B cell (primary cell): ENCODE measurements at regions not wholly inside any gene's neighbourhood (a gene's known extent, or its start where the extent isn't known, plus 50 kb on each side); places are given as distances from the start of the nearest gene placed in this dataset.

ENCODE experiments used
- ATAC-seq: fragments of 200-7000 bp; cut with Tn5 transposase; one replicate; pipeline ENCODE4 v1.10.0; 2021; ENCODE audit warnings: low read depth, mild to moderate bottlenecking, moderate number of reproducible peaks, moderate library complexity
- CTCF ChIA-PET: fragments of 350-600 bp; sonication (Branson Sonifier 250); formaldehyde crosslinking; loops from one replicate; lab custom pipeline; 2021; ENCODE audit warnings: antibody characterized with exemption, inconsistent platforms; lab: Charles Lee
- POLR2A ChIA-PET: fragments of 350-600 bp; sonication (Branson Sonifier 250); formaldehyde crosslinking; loops from one replicate; lab custom pipeline; 2021; ENCODE audit warnings: antibody characterized with exemption; lab: Charles Lee
- DNase-seq: peaks from one replicate; pipeline ENCODE4 v3.0.0; 2013
- H2AFZ ChIP-seq: 2 replicates; pipeline ENCODE4 v1.6.1; 2012; ENCODE audit warnings: mild to moderate bottlenecking, low read depth, low read length; ENCODE audit not compliant: insufficient read depth, poor library complexity, severe bottlenecking
- H3K27ac ChIP-seq, 2 donors: 1 replicate in 1 of 2; 2 replicates in 1 of 2; pipeline ENCODE4 v1.5.1; 2012 to 2013; ENCODE audit warnings: low read length in 2 of 2, mild to moderate bottlenecking in 2 of 2, moderate library complexity in 1 of 2
- H3K27me3 ChIP-seq, 4 experiments: fragments of 200-600 bp in 1 of 4; sonication (generic) in 1 of 4; replicated peaks in 1 of 4; 1 replicate in 2 of 4; 2 replicates in 2 of 4; pipeline versions ENCODE4 v1.6.1 to v1.7.0; 2013 to 2016; ENCODE audit warnings: low read length in 3 of 4, mild to moderate bottlenecking in 2 of 4, mixed read lengths in 1 of 4, moderate library complexity in 1 of 4; ENCODE audit not compliant: insufficient read depth in 4 of 4, control insufficient read depth in 3 of 4; ENCODE audit errors: control extremely low read depth in 1 of 4
- H3K36me3 ChIP-seq, 2 experiments: replicated peaks in 1 of 2; 1 replicate in 1 of 2; 2 replicates in 1 of 2; pipeline versions ENCODE4 v1.6.1 to v1.7.1; 2013; ENCODE audit warnings: low read length in 1 of 2; ENCODE audit not compliant: insufficient read depth in 2 of 2, control insufficient read depth in 1 of 2; ENCODE audit errors: control extremely low read depth in 1 of 2, extremely low read depth in 1 of 2
- H3K4me1 ChIP-seq, 2 donors: fragments of 200-600 bp in 1 of 2; sonication (generic) in 1 of 2; 1 replicate in 1 of 2; 2 replicates in 1 of 2; pipeline versions ENCODE4 v1.5.1 to v1.6.1; 2013 to 2017; ENCODE audit warnings: low read length in 2 of 2; ENCODE audit not compliant: control insufficient read depth in 2 of 2, insufficient read depth in 2 of 2
- H3K4me2 ChIP-seq: replicated peaks from 2 replicates; pipeline ENCODE3; 2012; ENCODE audit warnings: mild to moderate bottlenecking, low read depth, low read length; ENCODE audit not compliant: poor library complexity, severe bottlenecking
- H3K4me3 ChIP-seq, 5 experiments: fragments of 200-600 bp in 1 of 5; sonication (generic) in 1 of 5; 1 replicate in 3 of 5; 2 replicates in 2 of 5; pipeline versions ENCODE4 v1.5.1 to v1.7.0; 2011 to 2016; ENCODE audit warnings: low read length in 4 of 5, mild to moderate bottlenecking in 4 of 5, low read depth in 2 of 5, control low read depth in 1 of 5, moderate library complexity in 1 of 5; ENCODE audit not compliant: insufficient read depth in 1 of 5; ENCODE audit errors: control extremely low read depth in 1 of 5, extremely low read depth in 1 of 5
- H3K79me2 ChIP-seq: fragments of 200-600 bp; sonication (generic); one replicate; pipeline ENCODE4 v1.6.0; 2016; ENCODE audit warnings: low read length; ENCODE audit not compliant: control insufficient read depth, insufficient read depth
- H3K9ac ChIP-seq: fragments of 200-600 bp; sonication (generic); 2 replicates; pipeline ENCODE4 v1.6.1; 2017; ENCODE audit warnings: mild to moderate bottlenecking, low read length, moderate library complexity
- H3K9me3 ChIP-seq, 3 donors: one replicate each; pipeline versions ENCODE4 v1.6.1 to v1.7.1; 2013; ENCODE audit warnings: low read length in 2 of 3; ENCODE audit not compliant: control insufficient read depth in 2 of 3, insufficient read depth in 1 of 3; ENCODE audit errors: control extremely low read depth in 1 of 3
- H4K20me1 ChIP-seq: 2 replicates; pipeline ENCODE4 v1.6.0; 2012; ENCODE audit warnings: mild to moderate bottlenecking, low read length; ENCODE audit not compliant: insufficient read depth, control insufficient read depth, poor library complexity, severe bottlenecking
- H3K27ac Mint-ChIP-seq: one replicate; pipeline ENCODE4 v1.8.0; 2021; ENCODE audit warnings: mixed read lengths
- H3K27me3 Mint-ChIP-seq: one replicate; pipeline ENCODE4 v1.8.0; 2021; ENCODE audit warnings: mixed read lengths
- H3K4me1 Mint-ChIP-seq: one replicate; pipeline ENCODE4 v1.8.0; 2021; ENCODE audit warnings: mixed read lengths
- H3K4me3 Mint-ChIP-seq: one replicate; pipeline ENCODE4 v1.8.0; 2021; ENCODE audit warnings: mixed read lengths
- H3K9me3 Mint-ChIP-seq: one replicate; pipeline ENCODE4 v1.8.0; 2022; ENCODE audit warnings: mixed read lengths; ENCODE audit not compliant: insufficient read depth
- CTCF ChIP-seq: fragments of 200-600 bp; IDR thresholded peaks from one replicate; pipeline ENCODE4 v1.8.0; 2022; ENCODE audit warnings: antibody characterized with exemption, mild to moderate bottlenecking
- EZH2 ChIP-seq: IDR thresholded peaks from 2 replicates; pipeline ENCODE4 v1.6.1; 2012; ENCODE audit warnings: borderline replicate concordance, low read depth, mild to moderate bottlenecking, moderate library complexity, low read length; ENCODE audit not compliant: insufficient read depth, poor library complexity, severe bottlenecking
- WGBS: methylation state at CpG from one replicate; pipeline ENCODE4 v1.1.5; 2013; ENCODE audit warnings: missing lambda C conversion rate; ENCODE audit not compliant: insufficient coverage; 5-methylcytosine and 5-hydroxymethylcytosine counted together
- intact Hi-C: fragments of 100-400 bp; cut with micrococcal nuclease; formaldehyde crosslinking; loops from one replicate; pipeline ENCODE4 v1.10.0; 2022

- Mint-ChIP-seq H3K27me3 (no peaks in the 10 kb centered on the region), H3K4me1 (no peaks in the 10 kb centered on the region), H3K4me3 (no peak overlapping the region), H3K9me3 (no peaks in the 10 kb centered on the region), H3K27ac (no peak overlapping the region)
- Histone ChIP-seq H3K36me3 (no peaks in the 10 kb centered on the region), H3K27me3 (no peaks in the 10 kb centered on the region), H3K9me3 (peaks cover 0 to 11% (median 0%) of the 10 kb centered on the region in 3 donors), H3K4me1 (no peaks in the 10 kb centered on the region), H3K4me2 (no peak overlapping the region), H3K4me3 (no peak overlapping the region), H3K27ac (no peak overlapping the region), H4K20me1 (no peaks in the 10 kb centered on the region), H3K9ac (no peak overlapping the region), H3K79me2 (no peaks in the 10 kb centered on the region), H2AFZ (no peak overlapping the region)
- DNase-seq (no peak), ATAC-seq (no peak)
- intact Hi-C loops, result no loop called here
- TF ChIP-seq EZH2 (no peak), CTCF (no peak)
- no CpG with 5 or more reads among the region's 1 CpG for WGBS
- ChIA-PET POLR2A (no interaction called here), CTCF (no interaction called here)
These were observed 1335.1 kb upstream of the ALCAM start for GRCh38 chr3:104031598-104031997.

GRCh38 chr3:104032283-104032682, 1334.4 kb upstream of the ALCAM start:
- no peaks in the 10 kb centered on the region for H3K4me1 ChIP-seq
- DNase-seq (no peak), ATAC-seq (no peak)
- H3K79me2 ChIP-seq, result no peaks in the 10 kb centered on the region
- H3K4me3 ChIP-seq, result no peak overlapping the region
- peaks cover 0 to 11% (median 0%) of the 10 kb centered on the region in 3 donors for H3K9me3 ChIP-seq
- no peaks in the 10 kb centered on the region for H4K20me1 ChIP-seq
- no peaks in the 10 kb centered on the region for H3K36me3 ChIP-seq
- H3K9me3 Mint-ChIP-seq, result no peaks in the 10 kb centered on the region
- no peak overlapping the region for H3K27ac ChIP-seq
- no peak overlapping the region for H3K4me2 ChIP-seq
- no peak overlapping the region for H3K9ac ChIP-seq
- H2AFZ ChIP-seq, result no peak overlapping the region
- no peaks in the 10 kb centered on the region for H3K27me3 ChIP-seq
- H3K4me3 Mint-ChIP-seq, result no peak overlapping the region
- H3K4me1 Mint-ChIP-seq, result no peaks in the 10 kb centered on the region
- ChIA-PET POLR2A (no interaction called here), CTCF (no interaction called here)
- TF ChIP-seq EZH2, result no peak
- no peak for TF ChIP-seq CTCF
- no peaks in the 10 kb centered on the region for H3K27me3 Mint-ChIP-seq
- no peak overlapping the region for H3K27ac Mint-ChIP-seq
- intact Hi-C loops, result no loop called here
